GM19395 (cell line): ENCODE measurements at regions not wholly inside any gene's neighbourhood (a gene's known extent, or its start where the extent isn't known, plus 50 kb on each side); places are given as distances from the start of the nearest gene placed in this dataset.
"Not testable (repeated sequence)": the region's sequence is repeated elsewhere in the genome, so short reads cannot be mapped to it uniquely, and the experiment has no call there.

Experiments
- ATAC-seq: cut with Tn5 transposase; IDR thresholded peaks from one replicate; pipeline ENCODE4 v1.9.1; 2021; ENCODE audit warnings: mild to moderate bottlenecking, moderate library complexity; ENCODE audit not compliant: unreplicated experiment

GRCh38 chr3:194031867-194032635, 103.9 kb upstream of the HES1 start:
- no peak for ATAC-seq

GRCh38 chr3:194032828-194033435, 103.0 kb upstream of the HES1 start:
- no peak for ATAC-seq

GRCh38 chr3:194034346-194035336, 101.3 kb upstream of the HES1 start:
- ATAC-seq, result no peak

DNA sequence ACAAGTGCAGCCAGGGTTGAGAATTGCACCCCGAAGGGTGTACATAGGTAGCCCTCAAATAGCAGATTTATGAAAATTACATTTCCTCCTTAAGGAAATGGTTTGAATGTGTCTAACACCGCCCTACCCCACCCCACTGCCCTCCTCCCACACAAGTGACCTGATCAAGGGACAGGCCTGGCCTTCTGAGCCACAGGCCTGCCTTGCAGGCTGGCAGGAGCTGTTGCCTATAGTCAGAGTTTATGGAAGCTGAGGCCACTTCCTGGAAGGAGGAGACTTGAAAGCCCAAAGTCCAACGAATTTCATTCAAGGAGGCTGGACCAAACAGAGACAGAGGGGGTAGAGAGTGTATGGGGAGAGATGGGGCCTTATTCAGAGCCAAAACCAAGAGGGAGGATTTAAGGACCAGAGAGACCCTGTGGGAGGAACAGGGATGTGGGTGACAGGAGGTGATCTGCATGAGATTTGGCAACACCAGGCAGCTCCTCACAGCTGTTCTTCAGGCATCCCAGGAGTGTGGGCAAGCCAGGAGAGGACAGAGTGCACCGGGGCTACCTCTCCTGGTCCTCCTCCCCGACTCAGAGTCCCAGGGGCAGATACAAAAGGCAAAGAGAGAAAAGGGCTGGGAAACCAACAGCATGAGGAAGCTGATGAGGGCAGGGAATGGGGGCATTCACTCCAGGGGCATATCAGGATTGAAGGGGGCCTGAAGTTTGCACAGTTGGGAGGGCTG, 100.4 kb upstream of the HES1 start:
- no peak for ATAC-seq

- ATAC-seq, result no peak
Observed at GRCh38 chr3:194036842-194037241, 99.1 kb upstream of the HES1 start.

DNA sequence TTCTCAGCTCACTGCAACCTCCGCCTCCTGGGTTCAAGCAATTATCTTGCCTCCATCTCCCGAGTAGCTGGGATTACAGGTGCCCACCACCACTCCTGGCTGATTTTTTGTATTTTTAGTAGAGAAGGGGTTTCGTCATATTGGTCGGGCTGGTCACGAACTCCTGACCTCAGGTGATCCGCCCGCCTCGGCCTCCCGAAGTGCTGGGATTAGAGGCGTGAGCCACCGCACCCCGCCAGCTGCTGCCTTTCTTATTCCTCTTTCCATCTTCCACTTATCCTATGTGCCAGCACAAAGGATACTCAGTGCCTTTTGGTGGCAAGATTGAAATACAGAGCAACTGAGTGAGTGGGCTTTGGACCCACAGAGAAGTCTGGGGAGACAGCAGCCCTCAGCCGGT, 97.6 kb upstream of the HES1 start:
- not testable (repeated sequence) for ATAC-seq

DNA sequence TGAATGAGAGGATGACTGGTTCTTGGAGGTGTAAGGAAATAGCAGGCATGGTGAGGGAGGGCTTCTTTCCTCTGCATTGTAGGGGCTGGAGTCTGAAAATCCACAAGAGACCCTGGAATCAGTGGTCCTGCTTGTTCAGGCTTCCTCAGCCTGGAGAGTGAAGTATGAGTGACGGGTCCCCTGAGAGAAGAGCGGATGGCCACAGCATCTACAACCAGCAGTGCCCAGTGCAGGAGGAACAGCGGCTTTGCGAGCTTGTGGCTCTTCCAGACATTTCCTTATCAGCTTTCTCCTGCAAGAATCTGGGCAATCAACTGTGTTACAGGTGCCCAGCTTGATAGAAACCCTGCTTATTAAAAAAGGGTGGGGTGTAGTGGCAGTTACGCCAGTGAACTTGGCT, 97.0 kb upstream of the HES1 start:
- ATAC-seq, result no peak

GRCh38 chr3:194040516-194041273, 95.3 kb upstream of the HES1 start:
- ATAC-seq, result no peak

GRCh38 chr3:194042927-194043326, 93.0 kb upstream of the HES1 start:
- ATAC-seq, result no peak

DNA sequence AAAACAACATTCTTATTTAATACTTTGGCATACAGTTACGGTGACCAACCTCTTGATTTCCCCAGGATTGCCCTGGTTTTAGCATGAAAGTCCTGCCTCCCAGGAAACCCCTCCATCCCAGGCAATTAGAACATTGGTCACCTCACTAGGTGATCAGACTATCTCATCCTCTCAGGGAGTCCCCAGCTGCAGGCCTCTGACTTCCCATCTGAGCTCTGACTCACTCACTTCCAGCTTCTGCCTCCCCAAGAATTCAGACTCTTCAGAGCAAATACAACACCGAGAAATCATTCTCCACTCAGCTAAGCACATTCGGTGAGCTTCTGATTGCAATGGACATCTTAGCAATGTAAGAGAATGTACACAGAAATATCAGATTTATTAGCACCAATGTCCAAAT, 92.4 kb upstream of the HES1 start:
- no peak for ATAC-seq

DNA sequence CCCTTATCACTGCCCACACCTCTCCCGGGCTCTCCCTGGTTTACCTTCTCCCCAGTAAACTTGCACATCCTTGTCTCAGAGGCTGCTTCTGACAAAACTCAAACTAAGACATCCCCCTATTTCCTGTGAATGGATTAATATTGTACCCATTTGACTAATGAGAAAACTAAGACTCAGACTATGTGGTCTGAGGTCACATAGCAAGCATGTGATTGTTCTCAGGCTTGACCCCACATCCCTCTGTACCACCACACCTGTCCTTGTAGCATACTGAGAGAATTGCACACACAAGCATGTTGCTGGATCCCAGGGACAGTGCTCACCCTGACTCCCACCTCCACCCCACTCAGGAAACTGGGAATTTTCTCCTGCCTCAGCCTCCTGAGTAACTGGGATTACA, 90.7 kb upstream of the HES1 start:
- ATAC-seq, result peak; percentile 88

DNA sequence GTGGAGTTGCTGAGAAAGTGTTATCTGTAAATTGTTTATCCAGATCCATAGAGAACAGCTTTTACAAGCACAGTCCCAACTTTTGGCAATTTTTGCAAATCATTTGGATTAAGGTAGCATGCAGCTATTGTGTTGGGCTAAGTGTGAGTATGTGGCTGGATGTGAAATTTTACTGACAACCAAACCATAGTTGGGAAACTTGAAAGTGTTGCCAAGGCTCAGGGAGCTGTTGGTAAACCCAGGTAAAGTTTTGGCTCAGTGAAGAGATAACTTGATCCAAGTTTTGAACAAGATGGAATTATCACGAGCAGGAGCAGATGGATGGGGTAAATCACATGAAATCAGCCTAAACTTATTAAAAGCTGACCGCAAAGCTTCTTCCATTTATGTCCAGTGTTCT, 90.0 kb upstream of the HES1 start:
- ATAC-seq, result no peak

- no peak for ATAC-seq
Observed at GRCh38 chr3:194046531-194046930, 89.4 kb upstream of the HES1 start.

GRCh38 chr3:194046995-194047645, 88.8 kb upstream of the HES1 start:
- peak; percentile 54 for ATAC-seq

GRCh38 chr3:194049394-194049793, 86.6 kb upstream of the HES1 start:
- ATAC-seq, result no peak

- no peak for ATAC-seq
Observed at GRCh38 chr3:194050782-194051320, 85.1 kb upstream of the HES1 start.

GRCh38 chr3:194051366-194052149, 84.4 kb upstream of the HES1 start:
- no peak for ATAC-seq

GRCh38 chr3:194053136-194053535, 82.8 kb upstream of the HES1 start:
- no peak for ATAC-seq

DNA sequence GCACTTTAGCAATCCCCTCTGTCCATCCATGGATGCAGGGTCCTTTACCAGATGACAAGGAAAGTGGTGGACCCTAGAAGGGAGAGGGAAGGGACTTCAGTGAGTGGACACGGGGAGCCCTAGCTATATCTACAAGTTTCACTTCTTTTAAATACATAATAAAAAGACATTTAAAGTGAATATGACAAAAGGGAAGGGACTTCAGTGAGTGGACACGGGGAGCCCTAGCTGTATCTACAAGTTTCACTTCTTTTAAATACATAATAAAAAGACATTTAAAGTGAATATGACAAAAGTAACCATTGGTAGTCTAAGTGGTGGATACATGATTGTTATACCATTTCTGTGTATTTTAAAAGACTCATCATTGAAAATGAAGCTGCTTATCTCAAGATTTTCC, 81.9 kb upstream of the HES1 start:
- no peak for ATAC-seq
